ENCODE measurements at regions not wholly inside any gene's neighbourhood (a gene's known extent, or its start where the extent isn't known, plus 50 kb on each side); places are given as distances from the start of the nearest gene placed in this dataset.
A peak's percentile ranks its signal among the peaks of the same experiment; 100 is the strongest.

DNA sequence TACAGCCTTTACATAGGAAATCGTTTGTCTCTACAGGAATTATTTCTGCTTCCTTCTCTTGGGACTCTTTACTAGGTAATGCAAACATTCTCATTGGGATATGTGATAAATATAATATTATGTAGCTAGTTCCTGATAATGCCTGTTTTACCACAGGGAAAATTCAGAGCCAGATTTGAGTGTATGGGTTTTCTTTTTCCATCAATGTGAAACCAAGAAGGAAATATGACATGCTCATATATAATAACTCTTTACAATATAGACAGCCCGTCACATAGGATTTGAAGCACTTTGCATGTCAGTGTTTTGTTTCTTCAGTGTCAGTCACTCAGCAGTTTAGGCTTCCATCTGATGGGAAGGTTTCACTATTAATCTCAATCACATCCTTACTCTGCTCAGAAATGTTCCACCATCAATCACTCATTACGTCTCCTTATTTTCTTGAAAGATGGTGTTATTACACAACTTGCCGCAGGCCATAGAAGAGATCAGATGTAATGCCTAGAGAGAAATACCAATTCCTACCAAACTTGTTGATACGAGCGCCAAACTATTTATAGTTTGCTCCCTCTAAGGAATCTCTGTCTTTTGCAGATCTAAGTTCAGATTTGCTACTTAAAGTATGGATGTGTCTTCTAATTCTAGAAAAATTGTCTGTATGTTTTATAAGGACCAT, 314.8 kb downstream of the DIPK2A start:
- Mint-ChIP-seq H3K4me3 (no peak overlapping the region), H3K27me3 (peaks cover 4% of the 10 kb centered on the region), H3K36me3 (no peaks in the 10 kb centered on the region), H3K4me1 (no peaks in the 10 kb centered on the region), H3K9me3 (peaks cover 1% of the 10 kb centered on the region), H3K27ac (no peak overlapping the region)
- no peak for ATAC-seq (ENCODE audit: low read depth)
- no peak for DNase-seq (ENCODE audit: low spot score in 2 of 2)

DNA sequence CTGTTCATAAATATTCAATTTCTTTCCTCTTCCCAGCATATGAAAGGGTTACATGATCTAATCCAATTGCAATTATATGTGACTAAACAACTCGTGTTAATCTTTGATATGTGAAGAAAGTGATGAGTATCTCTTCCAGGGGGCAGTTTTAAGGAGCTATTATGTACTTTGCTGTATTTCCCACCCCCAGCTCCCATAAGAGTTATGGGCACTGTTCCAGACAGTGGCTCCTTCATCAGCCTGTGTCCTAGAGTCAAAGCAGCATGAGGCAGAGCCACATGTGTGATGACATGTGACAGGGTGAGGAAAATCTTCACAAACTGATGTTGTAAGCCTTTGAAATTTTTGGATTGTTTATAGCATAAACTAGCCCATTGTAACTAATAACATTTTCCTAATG, 315.4 kb downstream of the DIPK2A start:
- DNase-seq (ENCODE audit: low spot score in 2 of 2) (no peak), ATAC-seq (ENCODE audit: low read depth) (no peak)
- H3K4me1 Mint-ChIP-seq, result no peaks in the 10 kb centered on the region
- peaks cover 4% of the 10 kb centered on the region for H3K27me3 Mint-ChIP-seq
- no peak overlapping the region for H3K27ac Mint-ChIP-seq
- no peaks in the 10 kb centered on the region for H3K36me3 Mint-ChIP-seq
- H3K9me3 Mint-ChIP-seq, result peaks cover 1% of the 10 kb centered on the region
- no peak overlapping the region for H3K4me3 Mint-ChIP-seq

DNA sequence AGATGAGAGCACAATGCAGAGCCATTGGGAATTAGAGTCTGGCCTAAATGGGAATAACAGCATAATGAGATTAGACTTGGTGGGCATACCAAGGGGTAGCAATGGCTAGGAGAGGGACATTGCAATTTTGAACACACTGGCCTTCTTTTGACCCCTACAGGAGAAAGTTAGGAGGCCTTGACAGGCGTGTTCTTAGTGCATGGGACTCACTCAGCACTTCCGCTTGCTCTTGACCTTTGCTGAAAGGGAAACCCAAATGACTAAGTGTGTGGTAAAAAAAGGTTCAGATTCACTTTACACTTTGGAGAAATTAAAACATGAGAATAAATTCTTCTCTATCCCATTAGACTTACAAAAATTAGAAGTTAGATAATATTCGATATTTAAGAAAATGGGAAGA, 317.4 kb downstream of the DIPK2A start:
- Mint-ChIP-seq H3K27me3 (peaks cover 4% of the 10 kb centered on the region), H3K4me1 (peaks cover 4% of the 10 kb centered on the region), H3K9me3 (peaks cover 1% of the 10 kb centered on the region), H3K27ac (no peak overlapping the region), H3K4me3 (no peak overlapping the region), H3K36me3 (no peaks in the 10 kb centered on the region)
- ATAC-seq (ENCODE audit: low read depth), result no peak
- DNase-seq (ENCODE audit: low spot score in 2 of 2), result no peak

DNA sequence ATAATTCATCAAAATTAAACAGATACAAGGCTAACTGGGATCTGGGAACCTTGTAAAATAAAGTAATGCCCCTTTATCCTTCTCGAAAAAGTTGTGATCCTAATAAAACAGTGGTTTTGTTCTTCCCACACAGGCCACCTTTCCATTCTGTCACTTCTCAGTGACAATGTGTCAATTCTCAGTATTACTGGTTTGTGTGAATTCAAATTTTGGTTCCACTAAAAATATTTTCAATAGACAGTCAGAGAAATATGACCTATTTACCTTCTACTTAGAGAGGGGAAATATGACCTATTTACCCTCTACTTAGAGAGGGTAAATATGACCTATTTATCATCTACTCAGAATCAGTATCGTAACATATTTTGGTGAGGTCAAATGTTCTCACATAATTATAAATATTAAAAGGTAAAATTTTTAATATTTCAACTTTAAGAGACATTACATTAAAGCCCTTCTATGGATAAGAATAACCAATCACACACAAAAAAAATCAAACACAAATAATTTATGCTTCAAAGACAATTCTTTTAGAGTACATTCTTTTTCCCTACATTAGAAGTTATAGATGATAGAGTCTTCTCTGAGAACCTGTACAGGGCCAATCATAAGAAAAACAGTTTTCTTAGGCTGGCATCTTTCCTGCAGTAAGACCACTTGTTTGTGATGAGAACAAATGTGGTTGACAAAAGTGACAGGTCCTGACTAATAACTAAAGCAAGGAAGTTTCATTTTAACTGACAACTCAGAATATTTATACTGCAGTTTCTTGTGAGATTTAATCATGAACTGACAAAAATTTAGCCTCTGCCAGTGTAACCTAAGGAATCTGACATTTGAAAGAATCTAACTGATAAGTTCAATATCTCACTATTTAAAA, 323.3 kb downstream of the DIPK2A start:
- DNase-seq (ENCODE audit: low spot score in 2 of 2) (no peak), ATAC-seq (ENCODE audit: low read depth) (no peak)
- no peaks in the 10 kb centered on the region for H3K9me3 Mint-ChIP-seq
- no peaks in the 10 kb centered on the region for H3K36me3 Mint-ChIP-seq
- no peak overlapping the region for H3K27ac Mint-ChIP-seq
- no peak overlapping the region for H3K4me3 Mint-ChIP-seq
- peaks cover 14% of the 10 kb centered on the region for H3K4me1 Mint-ChIP-seq
- H3K27me3 Mint-ChIP-seq, result no peaks in the 10 kb centered on the region

DNA sequence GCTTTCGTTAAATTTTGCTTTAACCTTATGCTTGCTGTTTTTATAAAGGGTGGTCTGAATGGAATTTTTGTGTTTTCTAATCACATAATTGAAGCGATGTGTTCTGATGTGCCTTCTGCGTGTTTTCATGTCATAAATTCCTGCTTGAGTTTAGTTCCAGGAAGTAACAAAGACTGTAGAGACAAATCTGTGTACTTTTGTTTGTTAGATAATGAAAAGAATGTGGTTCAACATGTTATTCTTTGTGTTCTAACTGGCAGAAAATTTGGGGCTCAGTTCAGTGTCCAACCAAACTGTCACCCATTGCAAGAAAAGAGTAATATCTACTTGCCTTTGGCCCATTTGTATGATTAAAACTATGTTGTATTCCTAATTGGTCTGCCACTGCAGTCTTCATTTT, 324.0 kb downstream of the DIPK2A start:
- peaks cover 17% of the 10 kb centered on the region for H3K4me1 Mint-ChIP-seq
- H3K27me3 Mint-ChIP-seq, result no peaks in the 10 kb centered on the region
- no peak overlapping the region for H3K27ac Mint-ChIP-seq
- peaks cover 2% of the 10 kb centered on the region for H3K9me3 Mint-ChIP-seq
- ATAC-seq (ENCODE audit: low read depth) (no peak), DNase-seq (ENCODE audit: low spot score in 2 of 2) (no peak)
- no peak overlapping the region for H3K4me3 Mint-ChIP-seq
- peaks cover 2% of the 10 kb centered on the region for H3K36me3 Mint-ChIP-seq

DNA sequence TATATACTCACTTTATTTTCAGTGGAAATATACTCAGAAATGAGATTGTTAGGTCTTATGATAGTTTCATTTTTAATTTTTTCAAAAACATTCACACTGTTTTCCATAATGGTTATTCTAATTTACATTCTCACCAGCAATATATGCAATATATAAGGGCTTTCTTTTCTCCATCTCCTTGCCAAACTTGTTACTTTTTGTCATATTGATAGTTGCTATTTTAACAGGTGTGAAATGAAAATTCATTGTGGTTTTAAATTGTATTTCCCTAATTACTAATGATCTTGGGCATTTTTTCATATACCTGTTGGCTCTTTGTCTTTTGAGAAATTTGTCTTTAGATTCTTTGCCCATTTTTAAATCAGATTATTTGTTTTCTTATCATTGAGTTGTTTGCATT, 325.2 kb downstream of the DIPK2A start:
- Mint-ChIP-seq H3K27me3 (no peaks in the 10 kb centered on the region), H3K36me3 (peaks cover 2% of the 10 kb centered on the region), H3K4me1 (peaks cover 20% of the 10 kb centered on the region), H3K9me3 (peaks cover 3% of the 10 kb centered on the region), H3K27ac (no peak overlapping the region), H3K4me3 (no peak overlapping the region)
- ATAC-seq (ENCODE audit: low read depth) (no peak), DNase-seq (ENCODE audit: low spot score in 2 of 2) (no peak)

DNA sequence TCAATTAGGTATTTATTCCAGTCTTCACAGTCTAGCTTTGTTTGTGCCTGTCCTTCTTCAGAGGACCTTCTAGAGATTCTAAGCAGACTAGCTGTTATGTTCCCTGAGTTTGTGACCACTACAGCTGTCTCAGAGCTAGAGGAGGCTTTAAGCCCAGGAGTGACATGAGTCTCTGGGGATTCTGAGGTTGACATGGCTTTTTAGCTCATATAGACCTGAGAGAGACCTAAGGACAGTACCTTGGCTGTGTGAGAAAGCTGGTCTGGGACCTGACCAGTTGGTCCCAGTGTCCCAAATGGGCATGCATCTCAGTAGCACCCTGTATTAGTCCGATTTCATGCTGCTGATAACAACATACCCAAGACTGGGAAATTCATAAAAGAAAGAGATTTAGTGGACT, 330.2 kb downstream of the DIPK2A start:
- Mint-ChIP-seq H3K4me1 (peaks cover 21% of the 10 kb centered on the region), H3K4me3 (no peak overlapping the region), H3K36me3 (peaks cover 4% of the 10 kb centered on the region), H3K27ac (no peak overlapping the region), H3K27me3 (peaks cover 3% of the 10 kb centered on the region), H3K9me3 (peaks cover 6% of the 10 kb centered on the region)
- ATAC-seq (ENCODE audit: low read depth) (no peak), DNase-seq (ENCODE audit: low spot score in 2 of 2) (no peak)

DNA sequence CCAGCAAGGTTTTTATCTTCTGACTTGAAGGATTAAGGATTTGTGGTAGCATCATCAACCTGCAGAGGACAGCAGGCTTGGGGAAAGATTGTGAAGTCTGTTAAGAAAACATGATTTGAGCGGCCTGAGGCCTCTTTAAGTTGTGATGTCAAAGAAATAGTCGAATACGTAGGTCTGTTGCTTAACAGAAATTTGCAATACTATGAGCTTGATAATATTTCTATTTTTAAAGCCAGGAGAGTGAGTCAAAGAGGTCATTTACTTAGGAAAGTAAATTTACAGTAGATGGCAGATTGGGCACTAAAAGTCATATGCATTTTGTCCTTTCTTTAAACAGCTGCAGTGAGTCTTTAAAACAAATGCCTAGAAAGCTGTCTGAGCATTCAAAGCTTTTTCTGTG, 336.3 kb downstream of the DIPK2A start:
- no peak overlapping the region for H3K27ac Mint-ChIP-seq
- H3K36me3 Mint-ChIP-seq, result peaks cover 3% of the 10 kb centered on the region
- DNase-seq (ENCODE audit: low spot score in 2 of 2), result no peak
- H3K4me3 Mint-ChIP-seq, result no peak overlapping the region
- peaks cover 3% of the 10 kb centered on the region for H3K9me3 Mint-ChIP-seq
- peaks cover 2% of the 10 kb centered on the region for H3K4me1 Mint-ChIP-seq
- peaks cover 7% of the 10 kb centered on the region for H3K27me3 Mint-ChIP-seq
- ATAC-seq (ENCODE audit: low read depth), result no peak

DNA sequence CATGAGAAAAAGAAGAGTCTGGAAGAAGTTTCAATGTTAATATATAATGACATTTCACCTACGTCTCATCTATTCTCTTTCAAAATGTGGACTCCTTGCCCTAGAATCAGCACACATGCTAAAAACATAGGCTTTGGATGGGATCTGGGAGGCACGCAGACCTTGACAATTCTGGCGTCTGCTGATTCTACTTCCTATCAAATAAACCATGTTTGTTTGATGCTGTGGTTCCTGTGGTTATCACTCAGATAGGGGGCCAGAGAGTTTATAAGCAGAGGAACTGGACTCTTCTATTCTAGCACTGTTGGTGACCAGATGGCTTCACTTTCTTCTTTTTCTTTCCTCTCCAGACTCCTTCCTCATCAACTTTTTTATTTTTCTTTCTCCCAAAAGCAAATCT, 336.8 kb downstream of the DIPK2A start:
- Mint-ChIP-seq H3K4me1 (no peaks in the 10 kb centered on the region), H3K27ac (no peak overlapping the region), H3K36me3 (peaks cover 3% of the 10 kb centered on the region), H3K27me3 (peaks cover 7% of the 10 kb centered on the region), H3K4me3 (no peak overlapping the region), H3K9me3 (peaks cover 3% of the 10 kb centered on the region)
- no peak for ATAC-seq (ENCODE audit: low read depth)
- DNase-seq (ENCODE audit: low spot score in 2 of 2), result no peak

DNA sequence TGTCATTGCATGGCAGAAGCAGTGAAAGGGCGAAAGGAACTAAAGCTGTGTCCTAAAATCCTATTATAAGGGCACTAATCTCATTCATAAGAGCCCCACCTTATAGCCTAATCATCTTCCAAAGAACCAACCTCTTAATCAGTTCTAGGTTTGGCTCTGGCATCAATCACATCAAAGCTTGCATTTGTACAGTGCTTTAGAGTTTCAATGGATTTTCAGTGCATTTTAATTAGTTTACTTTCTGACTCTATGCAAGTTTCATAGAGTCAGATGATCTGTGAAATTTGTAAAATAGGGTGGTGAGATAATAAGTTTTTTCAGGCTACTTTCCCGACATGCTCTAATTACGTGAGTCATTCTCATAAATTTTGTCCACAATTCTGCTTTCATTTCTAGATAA, 341.1 kb downstream of the DIPK2A start:
- peaks cover 5% of the 10 kb centered on the region for H3K27me3 Mint-ChIP-seq
- ATAC-seq (ENCODE audit: low read depth), result no peak
- DNase-seq (ENCODE audit: low spot score in 2 of 2), result no peak
- H3K27ac Mint-ChIP-seq, result no peak overlapping the region
- no peak overlapping the region for H3K4me3 Mint-ChIP-seq
- H3K36me3 Mint-ChIP-seq, result no peaks in the 10 kb centered on the region
- H3K9me3 Mint-ChIP-seq, result no peaks in the 10 kb centered on the region
- H3K4me1 Mint-ChIP-seq, result no peaks in the 10 kb centered on the region

DNA sequence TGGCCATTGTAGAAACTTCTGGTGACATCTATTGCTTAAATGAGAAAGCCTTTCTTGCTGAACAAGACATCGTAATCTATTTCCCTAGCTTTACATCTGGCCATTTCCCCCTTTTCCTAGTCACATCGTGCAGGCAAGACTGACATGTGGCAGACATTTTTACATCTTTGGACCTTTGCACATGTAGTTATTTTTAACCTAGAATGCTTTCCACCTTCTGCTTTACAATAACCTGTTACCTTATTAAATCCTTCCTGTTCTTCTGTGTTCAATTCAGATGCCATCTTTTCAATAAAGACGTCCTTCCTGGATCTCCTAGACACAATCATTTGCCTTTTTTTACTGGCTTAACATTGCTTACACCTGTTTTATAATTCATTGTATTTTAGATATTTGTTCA, 343.3 kb downstream of the DIPK2A start:
- H3K9me3 Mint-ChIP-seq, result no peaks in the 10 kb centered on the region
- H3K27me3 Mint-ChIP-seq, result peaks cover 5% of the 10 kb centered on the region
- ATAC-seq (ENCODE audit: low read depth) (no peak), DNase-seq (ENCODE audit: low spot score in 2 of 2) (no peak)
- no peaks in the 10 kb centered on the region for H3K4me1 Mint-ChIP-seq
- H3K36me3 Mint-ChIP-seq, result no peaks in the 10 kb centered on the region
- H3K4me3 Mint-ChIP-seq, result no peak overlapping the region
- no peak overlapping the region for H3K27ac Mint-ChIP-seq

DNA sequence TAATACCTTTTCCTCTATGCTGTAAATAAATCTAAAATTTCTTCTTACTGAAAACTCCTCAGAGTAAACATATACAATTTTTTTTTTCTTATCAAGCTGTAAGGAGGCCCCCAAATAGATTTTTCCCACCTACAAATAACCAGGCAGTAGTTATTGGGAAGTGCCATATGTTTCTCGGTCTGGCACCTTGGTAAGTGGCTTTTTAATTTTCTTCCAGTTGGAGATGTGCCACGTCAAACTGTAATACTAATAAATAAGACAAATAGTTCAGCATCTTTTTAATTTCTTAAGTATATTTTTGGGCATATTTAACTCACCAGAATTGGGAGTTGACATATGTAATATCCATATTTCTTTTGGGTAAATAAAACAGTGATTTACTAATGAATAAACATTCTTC, 346.3 kb downstream of the DIPK2A start:
- ATAC-seq (ENCODE audit: low read depth) (no peak), DNase-seq (ENCODE audit: low spot score in 2 of 2) (no peak)
- no peak overlapping the region for H3K4me3 Mint-ChIP-seq
- peaks cover 1% of the 10 kb centered on the region for H3K27me3 Mint-ChIP-seq
- H3K9me3 Mint-ChIP-seq, result no peaks in the 10 kb centered on the region
- H3K27ac Mint-ChIP-seq, result no peak overlapping the region
- H3K36me3 Mint-ChIP-seq, result no peaks in the 10 kb centered on the region
- H3K4me1 Mint-ChIP-seq, result no peaks in the 10 kb centered on the region

DNA sequence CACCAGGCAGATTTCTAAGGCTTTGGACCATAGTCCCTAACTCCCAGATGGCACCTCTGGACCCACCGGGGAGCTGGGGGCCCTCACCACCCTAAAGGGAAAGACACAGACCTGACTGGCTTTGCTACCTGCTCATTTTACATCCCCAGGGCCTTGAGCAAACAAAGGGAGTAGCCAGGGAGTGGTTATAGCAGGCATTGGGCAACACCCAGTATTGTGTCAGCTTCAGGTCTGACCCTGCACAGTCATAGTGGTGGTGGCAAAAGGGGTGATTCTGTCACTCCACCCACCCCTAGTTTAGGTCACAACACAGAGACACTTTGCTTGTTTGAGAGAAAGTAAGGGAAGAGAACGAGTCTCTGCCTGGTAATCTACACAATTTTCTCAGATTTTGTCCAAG, 352.5 kb downstream of the DIPK2A start:
- H3K36me3 Mint-ChIP-seq, result peaks cover 1% of the 10 kb centered on the region

DNA sequence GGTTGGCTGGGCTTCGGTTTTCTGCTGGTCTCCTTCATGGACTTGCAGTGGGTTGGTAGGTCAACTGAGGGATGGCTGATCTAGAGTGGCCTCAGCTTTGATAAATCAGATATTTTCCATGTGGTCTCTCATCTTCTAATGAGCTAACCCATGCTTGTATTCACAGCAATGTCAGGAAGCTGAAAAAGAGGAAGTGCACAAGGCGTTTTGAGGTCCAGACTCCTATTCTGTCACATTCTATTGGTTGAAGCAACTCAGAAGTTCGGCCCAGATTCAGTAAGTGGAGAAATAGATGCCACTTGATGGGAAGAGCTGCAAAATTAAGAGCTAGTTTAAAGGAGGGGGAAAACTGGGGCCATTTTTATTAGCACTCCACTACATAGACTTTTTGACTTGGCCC, 361.2 kb downstream of the DIPK2A start:
- H3K27ac Mint-ChIP-seq, result peak overlapping the region; percentile 18
- DNase-seq (ENCODE audit: low spot score in 2 of 2) (no peak), ATAC-seq (ENCODE audit: low read depth) (peak; percentile 76)
- no peak overlapping the region for H3K4me3 Mint-ChIP-seq
- H3K4me1 Mint-ChIP-seq, result peaks cover 8% of the 10 kb centered on the region
- H3K9me3 Mint-ChIP-seq, result peaks cover 3% of the 10 kb centered on the region
- no peaks in the 10 kb centered on the region for H3K27me3 Mint-ChIP-seq
- H3K36me3 Mint-ChIP-seq, result no peaks in the 10 kb centered on the region

More for the DNA sequence above, 352.5 kb downstream of the DIPK2A start:
- ATAC-seq (ENCODE audit: low read depth) (no peak), DNase-seq (ENCODE audit: low spot score in 2 of 2) (no peak)
- peaks cover 6% of the 10 kb centered on the region for H3K9me3 Mint-ChIP-seq
- H3K4me1 Mint-ChIP-seq, result no peaks in the 10 kb centered on the region
- no peak overlapping the region for H3K27ac Mint-ChIP-seq
- no peaks in the 10 kb centered on the region for H3K27me3 Mint-ChIP-seq
- H3K4me3 Mint-ChIP-seq, result no peak overlapping the region

DNA sequence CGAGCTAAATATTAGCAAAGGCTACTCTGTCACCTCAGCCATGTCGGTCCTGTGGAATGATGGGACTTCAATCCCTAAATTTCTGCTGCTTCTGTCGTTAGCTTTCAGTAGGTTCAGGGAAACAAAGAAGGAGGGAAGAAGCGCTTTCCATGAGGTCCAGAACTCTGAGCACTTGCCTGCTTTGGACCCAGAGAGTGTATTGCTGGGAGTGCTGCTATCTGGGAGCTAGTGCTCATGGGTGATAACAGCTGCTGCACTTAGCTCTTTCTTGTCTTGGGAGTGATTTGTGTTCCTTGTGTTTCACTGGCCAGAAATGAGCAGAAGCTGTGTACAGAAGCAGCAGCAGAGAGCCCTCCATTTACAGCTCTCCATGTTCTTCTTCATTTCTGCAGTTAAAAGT, 369.8 kb downstream of the DIPK2A start:
- DNase-seq (ENCODE audit: low spot score in 2 of 2), result no peak
- H3K4me1 Mint-ChIP-seq, result no peaks in the 10 kb centered on the region
- H3K27ac Mint-ChIP-seq, result no peak overlapping the region
- H3K9me3 Mint-ChIP-seq, result no peaks in the 10 kb centered on the region
- ATAC-seq (ENCODE audit: low read depth), result no peak
- no peaks in the 10 kb centered on the region for H3K36me3 Mint-ChIP-seq
- no peak overlapping the region for H3K4me3 Mint-ChIP-seq
- peaks cover 2% of the 10 kb centered on the region for H3K27me3 Mint-ChIP-seq
